ENCODE measurements at regions not wholly inside any gene's neighbourhood (a gene's known extent, or its start where the extent isn't known, plus 50 kb on each side); places are given as distances from the start of the nearest gene placed in this dataset.

DNA sequence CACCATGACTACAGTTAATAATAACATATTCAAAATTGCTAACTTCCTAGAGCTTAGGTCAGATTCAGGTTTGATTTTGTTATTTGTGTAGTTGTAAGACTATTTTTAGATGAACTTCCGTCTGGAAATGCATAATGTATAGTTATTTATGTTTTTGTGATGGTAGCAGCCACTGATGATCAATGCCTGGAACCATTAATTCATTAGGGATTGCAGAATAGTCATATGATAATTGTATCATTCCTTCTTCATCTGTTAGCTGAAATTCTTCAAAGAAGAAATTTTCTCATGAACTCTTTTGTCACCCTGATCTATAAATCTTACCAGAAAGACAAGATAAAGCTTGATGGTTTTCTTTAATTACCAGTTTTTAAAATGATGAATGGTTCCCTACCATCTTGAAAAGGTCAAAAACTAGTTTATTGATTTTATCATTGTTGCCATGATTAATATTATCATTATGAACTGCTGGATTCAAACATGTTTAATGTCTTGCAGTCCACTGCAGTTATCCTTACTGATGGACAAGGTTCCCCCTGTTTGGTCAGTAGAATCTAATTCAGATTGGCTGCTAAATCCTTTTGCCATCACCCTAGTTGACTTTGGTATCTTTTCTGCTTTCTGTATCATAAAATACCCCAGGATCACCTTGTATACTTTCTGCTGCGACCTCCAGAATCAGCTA lies 433.3 kb downstream of the GPAM start:
- no peak overlapping the region for H2AFZ ChIP-seq (ENCODE audit: low read length)
- no peak overlapping the region for H3K9ac ChIP-seq (ENCODE audit: extremely low read depth, insufficient read length, low read length)
- no peak overlapping the region for H3K18ac ChIP-seq (ENCODE audit: insufficient read length, low read depth, low read length)
- H3K23me2 ChIP-seq (ENCODE audit: insufficient read length, low read depth, low read length, poor library complexity, severe bottlenecking): no peaks in the 10 kb centered on the region
- no peak overlapping the region for H2BK120ac ChIP-seq (ENCODE audit: low read depth, low read length, poor library complexity, severe bottlenecking)
- WGBS (ENCODE audit: extremely low coverage, insufficient read length, low lambda C conversion rate): no CpG with 5 or more reads among the region's 2 CpGs
- H2AK5ac ChIP-seq (ENCODE audit: insufficient read length, low read length): no peak overlapping the region
- H3K14ac ChIP-seq (ENCODE audit: insufficient read depth, low read length): no peak overlapping the region
- no peak overlapping the region for H2BK12ac ChIP-seq (ENCODE audit: insufficient read length, low read depth, low read length)
- TF ChIP-seq, protein P1, sequence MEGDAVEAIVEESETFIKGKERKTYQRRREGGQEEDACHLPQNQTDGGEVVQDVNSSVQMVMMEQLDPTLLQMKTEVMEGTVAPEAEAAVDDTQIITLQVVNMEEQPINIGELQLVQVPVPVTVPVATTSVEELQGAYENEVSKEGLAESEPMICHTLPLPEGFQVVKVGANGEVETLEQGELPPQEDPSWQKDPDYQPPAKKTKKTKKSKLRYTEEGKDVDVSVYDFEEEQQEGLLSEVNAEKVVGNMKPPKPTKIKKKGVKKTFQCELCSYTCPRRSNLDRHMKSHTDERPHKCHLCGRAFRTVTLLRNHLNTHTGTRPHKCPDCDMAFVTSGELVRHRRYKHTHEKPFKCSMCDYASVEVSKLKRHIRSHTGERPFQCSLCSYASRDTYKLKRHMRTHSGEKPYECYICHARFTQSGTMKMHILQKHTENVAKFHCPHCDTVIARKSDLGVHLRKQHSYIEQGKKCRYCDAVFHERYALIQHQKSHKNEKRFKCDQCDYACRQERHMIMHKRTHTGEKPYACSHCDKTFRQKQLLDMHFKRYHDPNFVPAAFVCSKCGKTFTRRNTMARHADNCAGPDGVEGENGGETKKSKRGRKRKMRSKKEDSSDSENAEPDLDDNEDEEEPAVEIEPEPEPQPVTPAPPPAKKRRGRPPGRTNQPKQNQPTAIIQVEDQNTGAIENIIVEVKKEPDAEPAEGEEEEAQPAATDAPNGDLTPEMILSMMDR (conservative IDR thresholded peaks at IDR 0.05): no peak
- H3K4ac ChIP-seq (ENCODE audit: low read depth, low read length): no peak overlapping the region
- no peak overlapping the region for H2BK20ac ChIP-seq (ENCODE audit: low read depth, low read length, poor library complexity, severe bottlenecking)
- no peaks in the 10 kb centered on the region for H3K79me1 ChIP-seq (ENCODE audit: insufficient read depth, low read depth, low read length, poor library complexity, severe bottlenecking)
- H3K56ac ChIP-seq (ENCODE audit: insufficient read length, low read depth, low read length): no peak overlapping the region
- H2BK15ac ChIP-seq (ENCODE audit: low read depth, low read length): no peak overlapping the region
- H4K8ac ChIP-seq (replicated peaks; ENCODE audit: insufficient read length, low read depth, low read length): no peak overlapping the region
- no peak overlapping the region for H3K4me3 Mint-ChIP-seq
- H3K27ac ChIP-seq (ENCODE audit: insufficient read length, low read depth, low read length): no peak overlapping the region
- no peak overlapping the region for H3K23ac ChIP-seq (ENCODE audit: insufficient read length, low read depth, low read length)
- H3K4me2 ChIP-seq (ENCODE audit: insufficient read depth, insufficient read length, low read length): no peak overlapping the region
- H3K27me3 Mint-ChIP-seq (ENCODE audit: low read depth): no peaks in the 10 kb centered on the region
- no peak overlapping the region for H3T11ph ChIP-seq (ENCODE audit: low read length)
- H3K79me2 ChIP-seq (ENCODE audit: insufficient read depth, low read length): no peaks in the 10 kb centered on the region
- H3K9me3 ChIP-seq (ENCODE audit: control insufficient read depth, low read depth, low read length): no peaks in the 10 kb centered on the region
- H4K20me1 ChIP-seq (ENCODE audit: control insufficient read depth, insufficient read depth, insufficient read length): no peaks in the 10 kb centered on the region
- no peaks in the 10 kb centered on the region for H3K4me1 ChIP-seq (ENCODE audit: insufficient read depth, low read length)
- no peak overlapping the region for H4K5ac ChIP-seq (ENCODE audit: insufficient read length, low read depth, low read length)
- no peak overlapping the region for H4K91ac ChIP-seq (ENCODE audit: insufficient read length, low read depth, low read length)
- no peaks in the 10 kb centered on the region for H3K36me3 Mint-ChIP-seq (ENCODE audit: insufficient read depth in 1 of 3, low read depth in 3 of 3)
- H3K9me3 Mint-ChIP-seq: no peaks in the 10 kb centered on the region
- no peaks in the 10 kb centered on the region for H3K27me3 ChIP-seq (ENCODE audit: insufficient read depth, low read length)
- H3K27ac Mint-ChIP-seq: no peak overlapping the region
- H3K4me1 Mint-ChIP-seq: no peaks in the 10 kb centered on the region
- no peak overlapping the region for H2BK5ac ChIP-seq (ENCODE audit: insufficient read length, low read length)
- DNase-seq: no peak
